ENCODE measurements at regions not wholly inside any gene's neighbourhood (a gene's known extent, or its start where the extent isn't known, plus 50 kb on each side); places are given as distances from the start of the nearest gene placed in this dataset.

- TF ChIP-seq ZNF770 (CRISPR knock-in tag; IDR thresholded peaks at IDR 0.05) (no peak), ZMYM4 (CRISPR knock-in tag; IDR thresholded peaks at IDR 0.05) (peak; percentile 23; the same call in 1 of the 2 replicates), CEBPB (IDR thresholded peaks at IDR 0.05; ENCODE audit: borderline replicate concordance, low read depth, low read length) (peak; percentile 70), ATF3 (CRISPR knock-in tag; IDR thresholded peaks at IDR 0.05) (no peak), ZFP62 (CRISPR knock-in tag; IDR thresholded peaks at IDR 0.05) (no peak), GABPA (IDR thresholded peaks at IDR 0.05; ENCODE audit: low read depth, low read length) (no peak), GABPA (CRISPR knock-in tag; IDR thresholded peaks at IDR 0.05; ENCODE audit: low read depth) (peak; percentile 18; the same call in 1 of the 2 replicates), ZNF513 (CRISPR knock-in tag; conservative IDR thresholded peaks at IDR 0.05) (no peak), DBP (CRISPR knock-in tag; IDR thresholded peaks at IDR 0.05; ENCODE audit: not compliant biosample characterization) (no peak)
These were observed 227.6 kb upstream of the PRSS16 start (continued) for GRCh38 chr6:27019651-27020552.

All from HepG2 (cell line).